ENCODE measurements at regions not wholly inside any gene's neighbourhood (a gene's known extent, or its start where the extent isn't known, plus 50 kb on each side); places are given as distances from the start of the nearest gene placed in this dataset.
"Not testable (repeated sequence)": the region's sequence is repeated elsewhere in the genome, so short reads cannot be mapped to it uniquely, and the experiment has no call there.

GRCh38 chr15:24075420-24076089, 388.4 kb upstream of the NDN start:
- H3K4me3 Mint-ChIP-seq (ENCODE audit: low read depth, unreplicated experiment), result no peak overlapping the region
- intact Hi-C loops (cut with micrococcal nuclease; ENCODE audit: unreplicated experiment), result no loop called here
- no peaks in the 10 kb centered on the region for H3K9me3 Mint-ChIP-seq (ENCODE audit: low read depth, unreplicated experiment)
- DNase-seq, result no peak
- no peak for TF ChIP-seq CTCF (IDR thresholded peaks at IDR 0.05; ENCODE audit: unreplicated experiment)
- CTCF ChIA-PET, result no interaction called here
- BruUV-seq (replicated peaks), result no TSS peak
- no peaks in the 10 kb centered on the region for H3K27me3 Mint-ChIP-seq (ENCODE audit: unreplicated experiment)
- no peak overlapping the region for H3K27ac Mint-ChIP-seq (ENCODE audit: unreplicated experiment)
- no peaks in the 10 kb centered on the region for H3K36me3 Mint-ChIP-seq (ENCODE audit: insufficient read depth, unreplicated experiment)
- H3K4me1 Mint-ChIP-seq (ENCODE audit: low read depth, unreplicated experiment), result no peaks in the 10 kb centered on the region

- Mint-ChIP-seq H3K36me3 (ENCODE audit: insufficient read depth, unreplicated experiment) (no peaks in the 10 kb centered on the region), H3K4me3 (ENCODE audit: low read depth, unreplicated experiment) (no peak overlapping the region), H3K9me3 (ENCODE audit: low read depth, unreplicated experiment) (peaks cover 5% of the 10 kb centered on the region), H3K4me1 (ENCODE audit: low read depth, unreplicated experiment) (no peaks in the 10 kb centered on the region), H3K27ac (ENCODE audit: unreplicated experiment) (no peak overlapping the region), H3K27me3 (ENCODE audit: unreplicated experiment) (no peaks in the 10 kb centered on the region)
- CTCF ChIA-PET, result no interaction called here
- TF ChIP-seq CTCF (IDR thresholded peaks at IDR 0.05; ENCODE audit: unreplicated experiment), result no peak
- DNase-seq, result no peak
- intact Hi-C loops (cut with micrococcal nuclease; ENCODE audit: unreplicated experiment), result no loop called here
- BruUV-seq (replicated peaks), result no TSS peak
Measured at GRCh38 chr15:24076090-24076784, 389.1 kb upstream of the NDN start.

GRCh38 chr15:24078310-24079029, 391.4 kb upstream of the NDN start:
- Mint-ChIP-seq H3K9me3 (ENCODE audit: low read depth, unreplicated experiment) (peaks cover 5% of the 10 kb centered on the region), H3K27me3 (ENCODE audit: unreplicated experiment) (no peaks in the 10 kb centered on the region), H3K4me1 (ENCODE audit: low read depth, unreplicated experiment) (no peaks in the 10 kb centered on the region), H3K36me3 (ENCODE audit: insufficient read depth, unreplicated experiment) (no peaks in the 10 kb centered on the region), H3K27ac (ENCODE audit: unreplicated experiment) (no peak overlapping the region), H3K4me3 (ENCODE audit: low read depth, unreplicated experiment) (no peak overlapping the region)
- CTCF ChIA-PET, result no interaction called here
- BruUV-seq (replicated peaks), result no TSS peak
- intact Hi-C loops (cut with micrococcal nuclease; ENCODE audit: unreplicated experiment), result no loop called here
- no peak for DNase-seq
- no peak for TF ChIP-seq CTCF (IDR thresholded peaks at IDR 0.05; ENCODE audit: unreplicated experiment)

DNA sequence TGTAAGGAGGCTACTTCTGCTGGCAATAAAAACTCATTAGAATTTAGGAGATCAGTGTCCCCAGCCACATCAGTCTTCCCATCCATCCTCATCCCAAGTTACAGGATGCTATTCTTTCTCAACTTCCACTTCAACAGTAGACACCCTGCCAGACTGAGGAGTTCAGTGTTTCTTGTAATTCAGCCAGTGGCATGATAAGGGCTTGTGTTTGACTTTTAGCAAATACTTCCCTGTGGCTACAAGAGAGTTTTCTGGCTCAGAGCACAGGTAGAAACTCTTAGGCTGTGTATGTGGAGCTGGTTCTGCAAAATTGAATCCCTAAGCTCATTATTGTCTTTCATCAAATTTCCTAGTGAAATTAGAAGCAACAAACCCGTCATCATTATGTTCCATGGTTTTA, 401.8 kb upstream of the NDN start:
- H3K4me1 Mint-ChIP-seq (ENCODE audit: low read depth, unreplicated experiment); intact Hi-C loops (cut with micrococcal nuclease; ENCODE audit: unreplicated experiment); H3K27ac Mint-ChIP-seq (ENCODE audit: unreplicated experiment); H3K9me3 Mint-ChIP-seq (ENCODE audit: low read depth, unreplicated experiment); H3K4me3 Mint-ChIP-seq (ENCODE audit: low read depth, unreplicated experiment); DNase-seq; CTCF ChIA-PET; H3K36me3 Mint-ChIP-seq (ENCODE audit: insufficient read depth, unreplicated experiment); H3K27me3 Mint-ChIP-seq (ENCODE audit: unreplicated experiment); BruUV-seq (replicated peaks): not testable (repeated sequence)

GRCh38 chr15:24101503-24101902, 414.4 kb upstream of the NDN start:
- H3K9me3 Mint-ChIP-seq (ENCODE audit: low read depth, unreplicated experiment); H3K27ac Mint-ChIP-seq (ENCODE audit: unreplicated experiment); H3K4me1 Mint-ChIP-seq (ENCODE audit: low read depth, unreplicated experiment); DNase-seq; H3K27me3 Mint-ChIP-seq (ENCODE audit: unreplicated experiment); BruUV-seq (replicated peaks); H3K4me3 Mint-ChIP-seq (ENCODE audit: low read depth, unreplicated experiment); H3K36me3 Mint-ChIP-seq (ENCODE audit: insufficient read depth, unreplicated experiment); CTCF ChIA-PET; intact Hi-C loops (cut with micrococcal nuclease; ENCODE audit: unreplicated experiment): not testable (repeated sequence)

DNA sequence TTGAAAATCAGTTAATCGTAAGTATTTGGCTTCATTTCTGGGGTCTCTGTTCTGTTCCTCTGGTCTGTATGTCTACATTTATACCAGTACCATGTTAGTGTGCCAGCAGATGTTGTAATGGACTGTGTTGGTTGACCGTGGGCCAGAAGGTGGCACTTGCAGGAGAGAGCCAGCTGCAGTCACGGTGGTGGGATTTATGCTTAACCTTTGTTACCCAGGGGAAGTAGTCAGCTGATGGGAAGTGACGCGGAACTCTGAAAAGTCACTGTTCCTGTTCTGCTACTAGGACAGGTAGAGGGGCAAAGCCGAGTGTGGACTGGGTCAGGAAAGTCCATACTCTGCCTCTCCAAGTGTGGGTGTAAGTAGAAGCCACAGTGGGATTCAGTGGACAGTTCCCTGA, 420.4 kb upstream of the NDN start:
- H3K27ac Mint-ChIP-seq (ENCODE audit: unreplicated experiment); H3K9me3 Mint-ChIP-seq (ENCODE audit: low read depth, unreplicated experiment); DNase-seq; CTCF ChIA-PET; H3K4me1 Mint-ChIP-seq (ENCODE audit: low read depth, unreplicated experiment); H3K36me3 Mint-ChIP-seq (ENCODE audit: insufficient read depth, unreplicated experiment); H3K27me3 Mint-ChIP-seq (ENCODE audit: unreplicated experiment); intact Hi-C loops (cut with micrococcal nuclease; ENCODE audit: unreplicated experiment); H3K4me3 Mint-ChIP-seq (ENCODE audit: low read depth, unreplicated experiment); BruUV-seq (replicated peaks): not testable (repeated sequence)

GRCh38 chr15:24107948-24108347, 420.8 kb upstream of the NDN start:
- CTCF ChIA-PET; intact Hi-C loops (cut with micrococcal nuclease; ENCODE audit: unreplicated experiment); BruUV-seq (replicated peaks): not testable (repeated sequence)

More at GRCh38 chr15:24107948-24108347, 420.8 kb upstream of the NDN start:
- H3K27ac Mint-ChIP-seq (ENCODE audit: unreplicated experiment); H3K27me3 Mint-ChIP-seq (ENCODE audit: unreplicated experiment); DNase-seq; H3K4me3 Mint-ChIP-seq (ENCODE audit: low read depth, unreplicated experiment); H3K36me3 Mint-ChIP-seq (ENCODE audit: insufficient read depth, unreplicated experiment); H3K9me3 Mint-ChIP-seq (ENCODE audit: low read depth, unreplicated experiment); H3K4me1 Mint-ChIP-seq (ENCODE audit: low read depth, unreplicated experiment): not testable (repeated sequence)

All from Calu3 (cell line).